ENCODE measurements at regions not wholly inside any gene's neighbourhood (a gene's known extent, or its start where the extent isn't known, plus 50 kb on each side); places are given as distances from the start of the nearest gene placed in this dataset.

- Histone ChIP-seq H3T11ph (ENCODE audit: low read length) (no peak overlapping the region), H2BK120ac (ENCODE audit: low read depth, low read length, poor library complexity, severe bottlenecking) (no peak overlapping the region), H2AK5ac (ENCODE audit: insufficient read length, low read length) (no peak overlapping the region), H2BK15ac (ENCODE audit: low read depth, low read length) (no peak overlapping the region), H2BK20ac (ENCODE audit: low read depth, low read length, poor library complexity, severe bottlenecking) (no peak overlapping the region), H3K4me1 (ENCODE audit: insufficient read depth, low read length) (no peaks in the 10 kb centered on the region), H2AFZ (ENCODE audit: low read length) (no peak overlapping the region), H3K27ac (ENCODE audit: insufficient read length, low read depth, low read length) (no peak overlapping the region), H3K23ac (ENCODE audit: insufficient read length, low read depth, low read length) (no peak overlapping the region), H3K9ac (ENCODE audit: extremely low read depth, insufficient read length, low read length) (no peak overlapping the region), H3K56ac (ENCODE audit: insufficient read length, low read depth, low read length) (no peak overlapping the region), H3K9me3 (ENCODE audit: control insufficient read depth, low read depth, low read length) (no peaks in the 10 kb centered on the region), H3K4me2 (ENCODE audit: insufficient read depth, insufficient read length, low read length) (no peak overlapping the region), H2BK12ac (ENCODE audit: insufficient read length, low read depth, low read length) (no peak overlapping the region), H4K20me1 (ENCODE audit: control insufficient read depth, insufficient read depth, insufficient read length) (no peaks in the 10 kb centered on the region), H3K4ac (ENCODE audit: low read depth, low read length) (no peak overlapping the region), H3K79me1 (ENCODE audit: insufficient read depth, low read depth, low read length, poor library complexity, severe bottlenecking) (no peaks in the 10 kb centered on the region), H3K18ac (ENCODE audit: insufficient read length, low read depth, low read length) (no peak overlapping the region), H3K23me2 (ENCODE audit: insufficient read length, low read depth, low read length, poor library complexity, severe bottlenecking) (no peaks in the 10 kb centered on the region), H4K8ac (replicated peaks; ENCODE audit: insufficient read length, low read depth, low read length) (no peak overlapping the region), H4K5ac (ENCODE audit: insufficient read length, low read depth, low read length) (no peak overlapping the region), H3K27me3 (ENCODE audit: insufficient read depth, low read length) (no peaks in the 10 kb centered on the region), H2BK5ac (ENCODE audit: insufficient read length, low read length) (no peak overlapping the region), H3K14ac (ENCODE audit: insufficient read depth, low read length) (no peak overlapping the region), H4K91ac (ENCODE audit: insufficient read length, low read depth, low read length) (no peak overlapping the region), H3K79me2 (ENCODE audit: insufficient read depth, low read length) (no peaks in the 10 kb centered on the region)
- no peaks in the 10 kb centered on the region for H3K36me3 Mint-ChIP-seq (ENCODE audit: insufficient read depth in 1 of 3, low read depth in 3 of 3)
- no peak for TF ChIP-seq CTCF (conservative IDR thresholded peaks at IDR 0.05)
- peaks cover 8% of the 10 kb centered on the region for H3K27me3 Mint-ChIP-seq (ENCODE audit: low read depth)
- no peak overlapping the region for H3K27ac Mint-ChIP-seq
- no CpG with 5 or more reads among the region's 2 CpGs for WGBS (ENCODE audit: extremely low coverage, insufficient read length, low lambda C conversion rate)
- H3K4me3 Mint-ChIP-seq = no peak overlapping the region
- H3K4me1 Mint-ChIP-seq = peaks cover 0 to 11% of the 10 kb centered on the region in 2 experiments; a peak in 1 of 4 replicates
- no peaks in the 10 kb centered on the region; a peak in 1 of 5 replicates for H3K9me3 Mint-ChIP-seq
- no peak for DNase-seq
Measured at GRCh38 chr6:43897571-43898302, 127.7 kb downstream of the VEGFA start.
